ENCODE measurements at regions not wholly inside any gene's neighbourhood (a gene's known extent, or its start where the extent isn't known, plus 50 kb on each side); places are given as distances from the start of the nearest gene placed in this dataset.

DNA sequence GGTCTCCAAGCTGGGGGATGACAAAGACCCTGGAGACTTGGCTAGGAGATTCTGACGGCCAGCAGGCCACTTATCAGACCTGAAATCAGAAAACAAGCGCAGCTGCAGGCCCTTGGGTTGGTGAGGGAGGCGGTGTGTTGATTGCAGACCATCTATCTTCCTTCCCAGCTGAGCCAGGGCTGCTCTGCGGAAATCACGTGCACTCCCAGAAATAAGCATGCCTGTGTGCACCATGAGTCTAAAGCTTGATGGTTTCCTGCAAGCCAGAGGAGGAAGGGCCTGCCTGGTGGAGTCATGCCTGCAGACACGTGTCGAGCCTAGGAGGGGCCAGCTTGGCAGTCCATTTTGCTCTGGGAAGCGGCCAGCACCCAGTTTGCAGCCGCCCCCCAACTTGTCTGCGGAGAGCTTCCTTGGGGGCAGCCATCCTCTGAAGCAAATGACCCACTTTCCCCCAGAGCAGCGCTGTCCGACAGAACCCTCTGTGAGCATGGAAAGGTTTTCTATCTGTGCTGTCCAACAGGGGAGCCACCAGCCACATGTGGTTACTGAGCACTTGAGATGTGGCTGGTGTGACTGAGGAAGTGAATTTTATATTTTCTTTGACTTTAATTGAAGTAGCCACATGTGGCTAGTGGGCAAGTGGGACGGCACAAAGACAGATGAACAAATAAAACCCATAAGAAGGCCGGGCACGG, 175.7 kb upstream of the BCOR start:
- peaks cover 0 to 9% (median 0%) of the 10 kb centered on the region in 3 donors for H3K9me3 Mint-ChIP-seq
- no peak overlapping the region for H3K4me3 Mint-ChIP-seq
- H3K27ac Mint-ChIP-seq: no peak overlapping the region
- H3K27me3 Mint-ChIP-seq: peaks cover 2% of the 10 kb centered on the region
- H3K4me1 Mint-ChIP-seq: no peaks in the 10 kb centered on the region
- no peaks in the 10 kb centered on the region for H3K36me3 Mint-ChIP-seq

DNA sequence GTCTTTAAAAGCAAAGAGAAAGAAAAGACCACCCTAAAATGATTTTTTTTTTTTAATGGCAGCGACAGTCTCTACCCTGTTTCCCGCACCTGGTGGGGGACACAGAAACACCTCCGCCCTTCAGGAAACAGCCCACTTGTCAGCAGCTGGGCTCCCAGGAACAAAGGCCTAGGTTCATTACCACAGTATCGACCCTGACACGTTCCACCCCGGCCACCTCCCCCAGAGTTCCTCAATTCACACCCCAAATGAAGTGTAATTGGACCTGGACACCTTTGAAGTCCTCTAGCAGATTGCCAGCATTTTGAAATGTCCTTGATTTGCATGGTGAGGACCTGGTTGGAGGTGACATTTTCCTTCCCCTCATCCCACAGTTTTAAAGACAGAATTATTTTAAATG, 175.0 kb upstream of the BCOR start:
- H3K4me1 Mint-ChIP-seq: no peaks in the 10 kb centered on the region
- H3K27ac Mint-ChIP-seq: no peak overlapping the region
- H3K9me3 Mint-ChIP-seq: peaks cover 0 to 9% (median 0%) of the 10 kb centered on the region in 3 donors
- H3K36me3 Mint-ChIP-seq: no peaks in the 10 kb centered on the region
- no peak overlapping the region for H3K4me3 Mint-ChIP-seq
- peaks cover 3% of the 10 kb centered on the region for H3K27me3 Mint-ChIP-seq

DNA sequence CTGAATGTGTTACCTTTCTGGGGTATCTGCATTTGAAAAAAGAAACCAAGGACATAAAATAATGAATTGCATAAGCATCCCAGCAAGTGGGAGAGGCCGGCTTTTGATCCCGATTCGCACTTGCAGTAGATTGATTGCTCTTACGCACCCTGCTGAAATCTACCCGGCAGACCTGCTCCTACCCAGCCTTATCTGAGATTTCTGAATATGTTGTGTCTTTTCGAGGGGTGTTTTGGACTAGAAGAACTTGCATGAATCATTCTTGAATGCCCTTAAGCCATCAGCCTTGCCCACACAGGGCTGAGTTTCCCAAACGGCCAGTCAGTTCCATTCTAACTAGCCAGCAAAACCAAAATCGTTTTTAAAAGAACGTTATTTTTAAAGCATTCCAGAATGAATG, 174.4 kb upstream of the BCOR start:
- H3K4me3 Mint-ChIP-seq: no peak overlapping the region
- H3K27me3 Mint-ChIP-seq: peaks cover 3% of the 10 kb centered on the region
- peaks cover 0 to 9% (median 0%) of the 10 kb centered on the region in 3 donors for H3K9me3 Mint-ChIP-seq
- H3K27ac Mint-ChIP-seq: no peak overlapping the region
- peaks cover 2 to 5% (median 4%) of the 10 kb centered on the region in 3 donors for H3K4me1 Mint-ChIP-seq
- no peaks in the 10 kb centered on the region for H3K36me3 Mint-ChIP-seq

DNA sequence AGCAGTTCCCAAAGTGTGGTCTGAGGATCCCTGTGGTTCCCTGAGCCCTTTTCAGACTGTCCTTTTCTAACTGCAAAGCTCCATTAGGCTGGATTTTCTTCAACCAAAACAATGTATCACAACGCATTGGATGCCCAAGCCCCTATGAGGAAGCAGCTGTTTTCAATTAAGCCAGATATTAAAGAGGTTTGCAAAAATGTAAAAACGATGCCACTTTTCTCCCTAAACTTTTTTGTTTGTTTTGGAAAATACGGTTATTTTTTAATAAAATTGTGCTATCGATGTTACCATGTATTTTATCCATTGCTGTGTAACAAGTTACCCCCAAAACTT, 170.4 kb upstream of the BCOR start:
- Mint-ChIP-seq H3K4me3 (peak overlapping the region in 2 of 4 donors; percentile 32 to 43), H3K36me3 (no peaks in the 10 kb centered on the region), H3K27me3 (peaks cover 3% of the 10 kb centered on the region), H3K9me3 (no peaks in the 10 kb centered on the region), H3K4me1 (peaks cover 4 to 6% (median 4%) of the 10 kb centered on the region in 3 donors), H3K27ac (no peak overlapping the region)

DNA sequence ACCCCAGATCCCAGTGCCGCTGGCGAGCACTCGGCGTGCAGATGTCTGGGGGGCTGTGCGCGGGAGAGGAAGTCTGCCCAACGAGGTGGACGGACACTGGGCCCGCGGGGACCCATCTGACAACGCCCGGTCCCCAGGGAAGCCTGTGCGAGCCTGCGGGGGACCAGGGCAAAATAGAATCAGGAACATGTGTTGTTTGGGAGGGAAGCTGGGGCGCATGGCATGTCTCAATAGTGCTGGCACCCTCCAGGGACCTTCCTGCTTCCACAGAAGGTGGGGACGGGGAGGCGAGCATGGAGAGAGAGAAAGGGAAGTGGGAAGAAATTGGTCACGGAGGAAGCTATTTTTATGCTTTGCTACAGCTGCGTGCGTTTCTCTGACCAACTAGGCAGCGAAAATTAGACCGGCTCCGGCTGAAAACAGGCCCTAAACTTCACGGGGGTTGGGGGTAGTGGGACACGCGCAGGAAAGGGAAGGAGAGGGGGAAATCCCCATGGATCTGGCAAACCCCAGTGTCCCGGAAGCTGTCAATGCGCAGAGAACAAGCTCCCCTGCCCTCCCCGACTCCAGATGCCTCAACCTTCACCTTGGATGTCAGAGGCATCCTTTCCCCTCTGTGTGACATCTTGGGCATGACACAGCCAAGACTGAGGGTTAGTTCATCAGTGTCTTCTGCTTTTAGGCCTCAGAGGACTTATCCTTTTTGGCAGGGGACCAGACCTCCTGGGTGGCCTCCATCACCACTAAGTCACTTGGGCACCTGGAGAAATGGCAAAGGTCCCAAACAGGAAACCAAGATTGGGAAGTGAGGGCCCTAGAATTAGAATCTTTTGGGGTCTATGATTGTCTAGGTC, 169.8 kb upstream of the BCOR start:
- Mint-ChIP-seq H3K4me1 (peaks cover 4 to 6% (median 4%) of the 10 kb centered on the region in 3 donors), H3K4me3 (peak overlapping the region; percentile 63 to 90 (median 82)), H3K27me3 (peaks cover 3% of the 10 kb centered on the region), H3K27ac (peak overlapping the region in 1 of 3 donors; percentile 57), H3K36me3 (no peaks in the 10 kb centered on the region), H3K9me3 (no peaks in the 10 kb centered on the region)

DNA sequence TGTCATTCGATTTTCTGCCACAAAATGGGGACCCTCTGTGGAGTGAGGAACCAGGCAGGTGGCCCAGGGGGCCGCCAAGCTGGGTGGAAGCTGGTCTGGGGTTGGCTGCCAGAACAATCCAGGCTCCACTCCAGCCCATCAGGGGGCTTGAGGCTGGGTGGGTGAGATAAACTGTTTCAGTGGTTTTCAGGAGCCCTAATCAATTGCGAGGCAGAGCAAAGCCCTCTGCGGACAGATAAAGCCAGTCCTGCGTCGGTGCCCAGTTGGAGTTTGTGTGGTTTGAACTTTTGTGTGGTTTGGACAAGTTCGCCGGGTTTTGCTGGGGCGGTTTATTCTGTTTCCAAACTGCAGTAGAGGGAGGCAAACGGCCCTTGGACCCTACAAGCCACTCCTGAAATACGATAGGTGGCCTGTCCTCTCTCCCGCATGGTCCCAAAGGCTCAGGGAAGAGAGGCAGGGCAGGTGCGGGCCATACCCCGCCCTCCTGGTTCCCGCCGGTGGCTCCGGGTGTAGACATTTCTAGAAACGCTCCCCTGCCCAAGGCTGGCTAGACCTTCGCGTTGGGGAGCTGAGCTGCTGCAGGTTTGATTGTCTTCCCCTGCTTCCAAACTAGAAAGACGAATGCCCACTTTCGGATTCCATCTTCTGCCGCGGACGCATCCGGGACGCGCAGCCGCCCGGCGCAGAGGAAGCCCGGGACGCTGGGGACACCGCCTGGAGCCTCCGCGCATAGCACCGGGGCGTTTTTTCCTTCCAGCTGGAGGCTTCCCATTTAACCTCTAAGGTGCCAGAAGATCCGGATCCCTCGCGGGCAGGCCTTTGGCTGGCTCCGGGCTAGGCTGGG, 169.0 kb upstream of the BCOR start:
- Mint-ChIP-seq H3K9me3 (peaks cover 0 to 1% (median 0%) of the 10 kb centered on the region in 3 donors), H3K4me3 (peak overlapping the region; percentile 63 to 90 (median 82)), H3K27me3 (peaks cover 1% of the 10 kb centered on the region), H3K36me3 (no peaks in the 10 kb centered on the region), H3K4me1 (peaks cover 4 to 6% (median 4%) of the 10 kb centered on the region in 3 donors), H3K27ac (no peak overlapping the region)

DNA sequence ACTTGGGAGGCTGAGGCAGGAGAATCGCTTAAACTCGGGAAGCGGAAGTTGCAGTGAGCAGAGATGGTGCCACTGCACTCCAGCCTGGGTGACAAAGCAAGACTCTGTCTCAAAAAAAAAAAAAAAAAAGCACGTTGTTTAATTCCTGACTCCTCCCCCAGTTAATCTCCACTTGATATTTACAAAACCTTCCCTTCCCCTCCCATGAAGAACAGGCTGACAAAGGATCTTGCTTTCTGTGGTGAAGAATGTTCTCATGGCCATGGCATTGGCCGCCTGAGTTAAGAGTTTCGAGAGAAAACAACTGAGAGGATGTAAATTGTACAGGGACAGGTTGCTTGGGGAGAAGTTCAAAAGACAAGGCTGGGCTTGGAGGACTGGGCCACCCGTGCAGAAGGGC, 168.2 kb upstream of the BCOR start:
- Mint-ChIP-seq H3K36me3 (no peaks in the 10 kb centered on the region), H3K27me3 (peaks cover 1% of the 10 kb centered on the region), H3K4me1 (peaks cover 4 to 6% (median 4%) of the 10 kb centered on the region in 3 donors), H3K4me3 (peak overlapping the region in 2 of 4 donors; percentile 42 to 88), H3K9me3 (peaks cover 0 to 1% (median 0%) of the 10 kb centered on the region in 3 donors), H3K27ac (no peak overlapping the region)

DNA sequence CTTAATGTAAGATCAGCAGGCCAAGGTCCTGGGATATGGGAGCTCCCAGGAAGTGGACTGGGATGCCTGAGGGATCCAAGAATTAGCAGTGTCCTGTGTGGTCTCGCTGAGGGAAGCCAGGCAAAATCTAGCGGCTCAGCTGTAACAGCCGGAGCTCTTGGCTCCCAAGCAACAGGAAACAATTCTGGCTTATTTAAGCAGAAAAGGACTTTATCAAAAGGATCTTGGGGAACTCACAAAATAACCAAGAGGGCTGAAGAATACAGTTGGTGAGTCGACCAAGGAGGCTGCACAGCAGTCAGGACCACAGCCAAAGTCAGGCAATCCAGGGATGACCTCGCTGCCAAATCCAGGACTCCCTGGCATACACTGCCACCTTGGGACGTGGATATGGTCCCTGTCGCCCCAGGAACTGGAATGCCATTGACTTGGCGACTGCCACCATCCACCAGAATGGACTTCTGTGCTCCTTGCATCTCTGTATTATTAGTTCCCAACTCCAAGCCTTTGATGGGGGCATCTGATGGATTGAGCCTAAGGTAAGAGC, 165.3 kb upstream of the BCOR start:
- peaks cover 4 to 6% (median 4%) of the 10 kb centered on the region in 3 donors for H3K4me1 Mint-ChIP-seq
- no peaks in the 10 kb centered on the region for H3K36me3 Mint-ChIP-seq
- H3K27me3 Mint-ChIP-seq: peaks cover under 1% of the 10 kb centered on the region
- H3K9me3 Mint-ChIP-seq: peaks cover 0 to 1% (median 0%) of the 10 kb centered on the region in 3 donors
- H3K4me3 Mint-ChIP-seq: no peak overlapping the region
- peak overlapping the region in 1 of 3 donors; percentile 37 for H3K27ac Mint-ChIP-seq

DNA sequence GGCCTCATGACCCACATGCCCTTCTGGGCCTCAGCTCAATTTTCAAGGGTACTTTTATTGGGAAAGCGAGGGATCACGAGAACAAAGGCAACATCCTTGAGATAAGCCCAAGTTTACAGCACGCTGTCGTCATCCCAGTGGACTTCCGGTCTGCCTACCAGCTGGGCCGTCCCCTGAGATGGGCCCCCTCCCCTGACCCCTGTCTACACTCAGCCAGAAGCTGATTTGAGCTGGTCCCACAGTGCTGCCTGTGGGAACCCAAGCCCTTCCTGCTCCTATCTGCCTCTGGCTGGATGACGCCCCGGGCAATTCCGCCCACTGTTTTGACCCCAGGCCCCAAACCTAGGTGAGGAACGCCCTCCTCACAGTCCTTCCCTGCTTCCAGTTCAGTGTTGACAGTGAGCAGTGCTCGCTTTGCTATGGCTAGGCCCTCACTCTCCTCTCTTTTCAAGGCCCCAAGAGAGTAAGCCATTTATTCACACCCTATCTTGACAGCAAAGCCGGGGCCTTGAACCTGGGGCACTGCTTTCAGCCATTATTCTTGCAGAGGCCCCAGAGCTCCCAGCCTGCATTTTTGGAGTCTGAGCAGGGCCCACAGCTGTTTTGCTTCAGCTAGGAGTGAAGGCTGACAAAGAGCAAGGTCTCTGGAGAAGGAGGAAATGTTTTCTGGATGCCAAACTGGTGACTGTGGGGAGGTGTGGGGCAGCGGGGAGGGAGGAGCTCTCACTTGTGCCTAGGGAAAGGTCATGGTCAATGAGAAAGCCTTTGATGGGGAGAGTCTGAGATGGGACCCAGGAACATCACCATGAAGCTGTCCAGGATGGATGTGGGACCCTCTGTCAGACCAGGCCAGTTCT, 164.6 kb upstream of the BCOR start:
- Mint-ChIP-seq H3K36me3 (no peaks in the 10 kb centered on the region), H3K4me1 (peaks cover under 1 to 3% (median 3%) of the 10 kb centered on the region in 3 donors), H3K27me3 (no peaks in the 10 kb centered on the region), H3K4me3 (no peak overlapping the region), H3K27ac (peak overlapping the region in 1 of 3 donors; percentile 37), H3K9me3 (peaks cover 0 to 1% (median 0%) of the 10 kb centered on the region in 3 donors)

DNA sequence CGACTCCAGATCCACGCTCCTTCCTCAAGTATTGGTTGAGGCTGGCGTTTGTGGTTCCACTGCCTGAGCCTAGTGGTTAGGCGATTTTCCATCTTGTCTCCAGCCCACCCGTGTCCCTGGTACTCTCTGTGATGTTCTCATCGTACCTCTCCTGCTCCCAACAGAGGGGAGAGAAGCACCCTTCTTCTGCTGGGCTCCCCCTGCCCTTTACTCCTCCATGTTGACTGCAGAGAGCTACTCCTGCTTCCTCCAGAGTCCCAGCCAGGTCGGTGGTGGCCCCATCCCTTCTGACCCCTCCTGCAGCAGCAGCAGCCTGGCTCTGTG, 164.0 kb upstream of the BCOR start:
- peaks cover 0 to 1% (median 0%) of the 10 kb centered on the region in 3 donors for H3K9me3 Mint-ChIP-seq
- no peak overlapping the region for H3K4me3 Mint-ChIP-seq
- no peaks in the 10 kb centered on the region for H3K27me3 Mint-ChIP-seq
- no peaks in the 10 kb centered on the region for H3K36me3 Mint-ChIP-seq
- H3K4me1 Mint-ChIP-seq: peaks cover 0 to 2% (median 0%) of the 10 kb centered on the region in 3 donors
- no peak overlapping the region for H3K27ac Mint-ChIP-seq

DNA sequence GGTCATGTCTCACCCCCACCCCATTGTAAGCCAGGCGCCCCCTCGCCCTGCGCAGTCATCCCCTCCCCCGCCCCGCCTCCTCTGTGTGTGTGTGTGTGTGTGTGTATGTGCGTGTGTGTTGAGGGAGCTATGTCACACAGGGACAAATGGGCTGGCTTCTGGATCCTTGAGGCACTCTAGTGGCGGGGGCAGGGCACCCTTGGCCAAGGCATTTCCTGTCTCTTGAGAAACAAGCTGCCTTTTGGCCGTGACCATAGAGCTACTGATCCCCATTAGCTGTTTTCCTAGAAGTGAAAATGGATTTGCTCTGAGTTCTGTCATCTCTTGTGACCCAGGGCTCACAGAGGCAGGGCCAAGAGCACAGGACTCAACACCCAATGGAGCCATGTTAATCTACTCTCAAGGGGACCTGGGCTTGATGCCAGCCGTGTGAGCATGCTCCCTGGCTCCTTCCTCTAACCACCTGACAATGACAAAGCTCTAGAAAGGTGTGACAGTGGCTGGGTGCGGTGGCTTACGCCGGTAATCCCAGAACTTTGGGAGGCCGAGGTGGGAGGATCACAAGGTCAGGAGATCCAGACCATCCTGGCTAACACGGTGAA, 162.5 kb upstream of the BCOR start:
- no peaks in the 10 kb centered on the region for H3K27me3 Mint-ChIP-seq
- H3K9me3 Mint-ChIP-seq: peaks cover 0 to 1% (median 0%) of the 10 kb centered on the region in 3 donors
- H3K4me1 Mint-ChIP-seq: no peaks in the 10 kb centered on the region
- H3K27ac Mint-ChIP-seq: no peak overlapping the region
- no peaks in the 10 kb centered on the region for H3K36me3 Mint-ChIP-seq
- no peak overlapping the region for H3K4me3 Mint-ChIP-seq

DNA sequence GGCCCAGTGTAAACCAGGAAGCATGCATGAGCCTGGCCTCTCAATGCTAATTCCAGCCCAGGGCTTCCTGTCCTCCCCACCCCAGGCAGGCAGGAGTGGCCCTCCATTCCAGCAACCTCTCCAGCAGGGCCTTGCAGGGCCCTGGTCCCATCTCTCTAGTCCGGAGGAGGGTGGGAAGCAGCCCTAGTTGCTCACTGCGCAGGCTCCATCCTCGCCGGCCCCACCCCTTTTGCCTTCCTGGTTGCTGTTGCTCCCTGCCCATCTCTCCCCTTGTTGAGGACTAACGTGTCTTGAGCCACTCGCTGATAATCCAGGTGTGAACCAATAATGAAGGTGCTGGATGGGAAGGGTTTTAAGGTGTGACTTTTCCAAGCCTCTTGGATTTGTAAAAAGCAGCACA, 161.2 kb upstream of the BCOR start:
- Mint-ChIP-seq H3K9me3 (peaks cover 0 to 1% (median 0%) of the 10 kb centered on the region in 3 donors), H3K4me3 (no peak overlapping the region)

DNA sequence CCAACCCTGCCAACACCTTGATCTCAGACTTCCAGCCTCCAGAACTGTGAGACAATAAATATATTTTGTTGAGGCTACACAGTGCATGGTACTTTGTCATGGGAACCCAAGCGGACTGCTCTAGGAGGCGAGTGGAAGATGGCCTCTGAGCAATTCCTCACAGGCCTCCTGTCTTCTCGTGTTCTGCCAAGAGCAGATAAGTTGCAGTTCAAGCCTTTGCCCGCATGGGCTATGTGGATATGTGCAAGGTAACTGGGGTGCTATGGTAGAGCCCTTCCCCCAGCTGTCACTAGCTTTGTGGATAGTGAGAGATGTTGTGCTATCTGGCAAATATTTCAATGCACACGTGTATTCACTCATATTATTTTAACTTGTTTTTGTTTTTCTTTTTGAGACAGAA, 156.0 kb upstream of the BCOR start:
- Mint-ChIP-seq H3K4me3 (no peak overlapping the region), H3K4me1 (peaks cover 0 to 2% (median 0%) of the 10 kb centered on the region in 3 donors), H3K36me3 (peaks cover 1% of the 10 kb centered on the region), H3K27me3 (no peaks in the 10 kb centered on the region), H3K27ac (peak overlapping the region in 1 of 3 donors; percentile 76), H3K9me3 (peaks cover 0 to 3% (median 0%) of the 10 kb centered on the region in 3 donors)

More for the DNA sequence above, 161.2 kb upstream of the BCOR start:
- Mint-ChIP-seq H3K27ac (no peak overlapping the region), H3K4me1 (no peaks in the 10 kb centered on the region), H3K36me3 (no peaks in the 10 kb centered on the region), H3K27me3 (no peaks in the 10 kb centered on the region)
